ENCODE measurements at regions not wholly inside any gene's neighbourhood (a gene's known extent, or its start where the extent isn't known, plus 50 kb on each side); places are given as distances from the start of the nearest gene placed in this dataset.

DNA sequence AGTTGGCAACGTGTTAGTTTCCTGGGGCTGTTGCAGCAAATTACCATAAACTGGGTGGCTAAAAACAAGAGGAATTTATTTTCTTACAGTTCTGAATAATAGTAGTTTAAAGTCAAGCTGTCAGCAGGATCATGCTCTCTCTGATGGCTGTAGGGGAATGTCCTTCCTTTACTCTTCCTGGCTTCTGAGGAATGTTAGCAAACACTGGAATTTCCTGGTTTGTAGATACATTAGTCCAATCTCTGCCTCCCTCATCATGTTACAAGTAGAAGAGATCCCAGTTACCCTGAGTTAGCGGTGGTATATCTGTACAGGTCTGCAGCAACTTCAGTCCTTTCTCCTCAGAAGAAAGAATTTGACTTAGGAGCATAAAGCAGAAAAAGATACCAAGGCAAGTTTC is 2249.1 kb downstream of the NCAM2 start:
- no peak for DNase-seq

DNA sequence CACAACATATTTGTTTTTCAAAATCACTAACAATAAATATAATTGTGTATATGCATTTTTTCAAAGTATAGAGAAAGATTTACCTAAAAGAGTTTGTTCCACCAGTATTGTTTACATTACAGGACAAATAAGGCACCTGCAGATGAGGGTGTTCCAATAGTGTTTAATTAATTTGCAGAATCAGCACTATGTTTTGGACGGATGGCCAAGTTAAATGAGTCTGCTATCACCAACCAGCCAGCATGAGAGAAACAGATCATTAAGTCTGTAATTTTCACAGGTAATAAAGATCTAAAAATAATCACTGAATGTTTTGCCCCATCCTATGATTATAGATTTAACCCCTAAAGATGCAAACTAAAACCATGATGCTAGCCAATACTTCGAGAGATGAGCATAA is 2247.0 kb downstream of the NCAM2 start:
- no peak for DNase-seq

GRCh38 chr21:23223882-23224281 is 2225.7 kb downstream of the NCAM2 start:
- DNase-seq, result no peak

DNA sequence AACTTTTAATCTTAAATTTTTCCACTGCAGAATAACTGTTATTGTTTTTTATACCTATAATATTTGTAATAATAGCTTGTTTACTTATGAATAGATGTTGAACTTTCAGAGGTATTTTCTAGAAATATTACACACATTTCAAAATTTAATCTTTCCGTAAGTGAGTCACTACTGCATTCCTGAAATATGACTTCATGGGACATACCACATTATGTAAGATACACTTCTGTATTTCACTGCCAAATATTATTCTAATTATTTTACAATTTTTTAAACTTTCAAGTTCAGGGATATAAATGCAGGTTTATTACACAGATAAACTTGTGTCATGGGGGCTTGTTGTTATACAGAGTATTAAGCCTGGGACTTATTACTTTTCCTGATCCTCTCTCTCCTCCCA is 2220.5 kb downstream of the NCAM2 start:
- DNase-seq, result no peak

- DNase-seq, result no peak
Measured at GRCh38 chr21:23217597-23217996, 2219.4 kb downstream of the NCAM2 start.

- DNase-seq, result no peak
Measured at GRCh38 chr21:23215261-23215660, 2217.1 kb downstream of the NCAM2 start.

All from islet precursor cell (in vitro differentiated cells).